B cell (primary cell): ENCODE measurements at regions not wholly inside any gene's neighbourhood (a gene's known extent, or its start where the extent isn't known, plus 50 kb on each side); places are given as distances from the start of the nearest gene placed in this dataset.

Experiments
- CTCF ChIP-seq: fragments of 200-600 bp; IDR thresholded peaks from one replicate; pipeline ENCODE4 v1.8.0; 2022; ENCODE audit warnings: antibody characterized with exemption, mild to moderate bottlenecking
- EZH2 ChIP-seq: IDR thresholded peaks from 2 replicates; pipeline ENCODE4 v1.6.1; 2012; ENCODE audit warnings: borderline replicate concordance, low read depth, mild to moderate bottlenecking, moderate library complexity, low read length; ENCODE audit not compliant: insufficient read depth, poor library complexity, severe bottlenecking

DNA sequence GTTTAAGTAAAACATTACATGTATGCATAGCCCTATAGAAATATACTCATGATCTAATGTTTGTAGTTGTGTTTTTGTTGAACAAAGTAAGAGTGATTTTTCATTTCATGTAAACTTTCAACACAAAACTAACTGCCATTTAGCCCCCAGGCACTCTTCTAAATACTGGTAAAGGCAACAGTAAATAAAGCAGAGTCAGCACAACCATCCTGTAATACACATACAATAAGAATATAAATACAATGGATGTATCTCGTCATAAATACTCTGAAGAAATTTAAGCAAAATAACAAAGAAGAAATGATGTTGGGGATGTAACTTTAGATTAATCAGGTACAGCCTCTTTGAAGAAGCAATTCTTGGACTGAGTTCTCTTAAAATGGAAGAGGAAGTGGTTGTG, 821.2 kb downstream of the ARAP2 start:
- TF ChIP-seq CTCF (no peak), EZH2 (no peak)
